Breast epithelium (tissue), 4 donors: ENCODE measurements at regions not wholly inside any gene's neighbourhood (a gene's known extent, or its start where the extent isn't known, plus 50 kb on each side); places are given as distances from the start of the nearest gene placed in this dataset.

Source experiments
- DNase-seq, 2 donors: peaks; one replicate each; pipeline ENCODE4 v3.0.0-alpha.2; 2019; ENCODE audit warnings: low spot score in 2 of 2
- H3K27ac ChIP-seq, 2 donors: fragments of 200-600 bp; sonication (generic) in 1 of 2; one replicate each; pipeline ENCODE4 v1.5.1; 2016 to 2019; ENCODE audit warnings: mild to moderate bottlenecking in 1 of 2
- H3K27me3 ChIP-seq, 2 donors: fragments of 200-600 bp; sonication (generic) in 1 of 2; one replicate each; pipeline versions ENCODE4 v1.5.1 to v1.6.0; 2017 to 2019; ENCODE audit warnings: control low read depth in 1 of 2, mild to moderate bottlenecking in 1 of 2
- H3K36me3 ChIP-seq: fragments of 200-600 bp; one replicate; pipeline ENCODE4 v1.5.1; 2019
- H3K4me1 ChIP-seq, 2 donors: fragments of 200-600 bp; sonication (generic); one replicate each; pipeline ENCODE4 v1.5.1; 2016 to 2019; ENCODE audit warnings: control low read depth in 1 of 2
- H3K4me3 ChIP-seq, 3 donors: fragments of 200-600 bp; sonication (generic); 1 replicate in 2 of 3; 2 replicates in 1 of 3; pipeline ENCODE4 v1.5.1; 2016 to 2019; ENCODE audit warnings: mild to moderate bottlenecking in 3 of 3, moderate library complexity in 2 of 3
- H3K9me3 ChIP-seq, 2 donors: fragments of 200-600 bp; sonication (generic) in 1 of 2; one replicate each; pipeline ENCODE4 v1.5.1; 2016 to 2019; ENCODE audit warnings: control low read depth in 1 of 2
- POLR2A ChIP-seq: fragments of 450-650 bp; IDR thresholded peaks from one replicate; pipeline ENCODE4 v1.6.1; 2016; ENCODE audit warnings: antibody characterized with exemption, mild to moderate bottlenecking, moderate library complexity
- POLR2AphosphoS5 ChIP-seq, 3 donors: sonication (generic); formaldehyde crosslinking; IDR thresholded peaks; one replicate each; pipeline ENCODE4 v1.6.1; 2017; ENCODE audit warnings: antibody characterized with exemption in 3 of 3
- intact Hi-C: fragments of 100-400 bp; cut with DNase I; formaldehyde crosslinking; loops from one replicate; pipeline ENCODE4 v1.15.1; 2023; ENCODE audit warnings: low total_unique reads
- TF ChIP-seq, protein P1 (sequence below), 3 donors: fragments of 450-650 bp; IDR thresholded peaks; one replicate each; pipeline ENCODE4 v1.5.1; 2016 to 2017; ENCODE audit warnings: antibody characterized with exemption in 3 of 3, mild to moderate bottlenecking in 3 of 3, moderate library complexity in 3 of 3

DNA sequence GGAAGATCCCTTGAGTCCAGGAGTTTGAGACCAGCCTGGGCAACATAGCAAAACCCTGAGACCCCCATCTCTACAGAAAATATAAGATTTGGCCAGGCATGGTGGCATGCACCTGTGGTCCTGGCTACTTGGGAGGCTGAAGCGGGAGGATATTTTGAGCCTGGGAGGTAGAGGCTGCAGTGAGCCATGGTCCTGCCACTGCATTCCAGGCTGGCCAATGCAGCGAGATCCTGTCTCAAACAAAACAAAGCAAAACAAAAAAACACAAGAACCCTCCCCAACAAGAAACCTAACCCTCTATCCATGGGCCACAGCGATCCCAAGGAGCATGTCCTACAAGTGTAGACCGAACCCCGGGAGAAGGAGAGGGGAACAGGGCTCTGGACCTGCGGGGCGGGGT lies 133.3 kb downstream of the MGAT5B start:
- H3K4me1 ChIP-seq, result no peaks in the 10 kb centered on the region
- no peak for DNase-seq
- no peaks in the 10 kb centered on the region for H3K9me3 ChIP-seq
- no peak overlapping the region for H3K4me3 ChIP-seq
- no peak overlapping the region for H3K27ac ChIP-seq
- H3K36me3 ChIP-seq, result no peaks in the 10 kb centered on the region
- no peak for TF ChIP-seq POLR2A
- TF ChIP-seq POLR2AphosphoS5 (IDR thresholded peaks at IDR 0.05), result no peak
- TF ChIP-seq, protein P1, sequence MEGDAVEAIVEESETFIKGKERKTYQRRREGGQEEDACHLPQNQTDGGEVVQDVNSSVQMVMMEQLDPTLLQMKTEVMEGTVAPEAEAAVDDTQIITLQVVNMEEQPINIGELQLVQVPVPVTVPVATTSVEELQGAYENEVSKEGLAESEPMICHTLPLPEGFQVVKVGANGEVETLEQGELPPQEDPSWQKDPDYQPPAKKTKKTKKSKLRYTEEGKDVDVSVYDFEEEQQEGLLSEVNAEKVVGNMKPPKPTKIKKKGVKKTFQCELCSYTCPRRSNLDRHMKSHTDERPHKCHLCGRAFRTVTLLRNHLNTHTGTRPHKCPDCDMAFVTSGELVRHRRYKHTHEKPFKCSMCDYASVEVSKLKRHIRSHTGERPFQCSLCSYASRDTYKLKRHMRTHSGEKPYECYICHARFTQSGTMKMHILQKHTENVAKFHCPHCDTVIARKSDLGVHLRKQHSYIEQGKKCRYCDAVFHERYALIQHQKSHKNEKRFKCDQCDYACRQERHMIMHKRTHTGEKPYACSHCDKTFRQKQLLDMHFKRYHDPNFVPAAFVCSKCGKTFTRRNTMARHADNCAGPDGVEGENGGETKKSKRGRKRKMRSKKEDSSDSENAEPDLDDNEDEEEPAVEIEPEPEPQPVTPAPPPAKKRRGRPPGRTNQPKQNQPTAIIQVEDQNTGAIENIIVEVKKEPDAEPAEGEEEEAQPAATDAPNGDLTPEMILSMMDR (IDR thresholded peaks at IDR 0.05), result no peak
- intact Hi-C loops, result no loop called here
- peaks cover 0 to 18% of the 10 kb centered on the region in 2 donors for H3K27me3 ChIP-seq

DNA sequence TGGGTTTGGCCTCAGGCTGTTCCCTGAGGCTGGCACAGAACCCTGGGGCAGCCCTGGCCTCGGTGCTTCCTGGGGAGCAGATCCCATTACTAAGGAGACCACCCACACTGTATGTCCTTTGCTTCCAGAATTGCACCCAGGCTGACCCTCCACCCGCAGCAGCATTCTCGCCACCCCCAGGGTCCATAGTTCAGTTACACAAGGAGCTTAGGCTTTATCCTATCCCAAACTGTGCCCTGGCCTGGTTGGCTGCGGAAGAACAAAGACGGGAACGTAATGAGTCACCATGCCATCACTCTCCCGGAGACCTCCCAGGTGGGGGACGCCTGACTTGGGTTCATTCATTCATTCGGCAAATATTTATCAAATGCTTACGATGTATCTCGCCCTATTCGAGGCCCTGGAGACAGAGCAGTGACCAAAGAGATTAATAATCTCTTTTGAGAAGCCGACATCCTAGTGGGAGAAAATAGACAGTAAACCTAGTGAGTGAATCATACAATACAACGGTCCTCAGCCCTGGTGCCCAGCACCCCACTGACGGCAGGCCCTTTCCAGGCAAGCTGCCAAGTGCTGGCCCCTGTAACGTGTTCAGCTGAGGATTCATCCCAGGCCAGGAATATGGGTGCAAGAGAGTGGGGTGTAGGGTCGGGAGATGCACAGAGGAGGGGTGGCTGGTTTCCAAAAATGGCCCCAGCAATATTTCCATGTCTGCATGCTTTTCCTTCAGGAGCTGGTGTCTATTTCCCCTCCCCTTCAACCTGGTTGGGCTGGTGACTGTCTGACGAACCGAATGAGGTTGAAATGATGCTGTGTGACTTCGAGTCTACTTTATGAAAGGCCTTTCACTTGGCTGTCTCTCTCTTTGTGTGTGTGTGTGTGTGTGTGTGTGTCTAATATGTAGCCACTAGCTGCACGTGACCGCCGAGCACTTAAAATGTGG lies 134.2 kb downstream of the MGAT5B start:
- H3K27ac ChIP-seq, result no peak overlapping the region
- H3K36me3 ChIP-seq, result no peaks in the 10 kb centered on the region
- no peak overlapping the region for H3K4me3 ChIP-seq
- no peaks in the 10 kb centered on the region for H3K4me1 ChIP-seq
- no peaks in the 10 kb centered on the region for H3K9me3 ChIP-seq
- no peak for DNase-seq
- intact Hi-C loops, result no loop called here
- H3K27me3 ChIP-seq, result peaks cover 0 to 21% of the 10 kb centered on the region in 2 donors
- TF ChIP-seq, protein P1 (IDR thresholded peaks at IDR 0.05), result no peak
- TF ChIP-seq POLR2AphosphoS5 (IDR thresholded peaks at IDR 0.05), result no peak
- TF ChIP-seq POLR2A, result no peak

DNA sequence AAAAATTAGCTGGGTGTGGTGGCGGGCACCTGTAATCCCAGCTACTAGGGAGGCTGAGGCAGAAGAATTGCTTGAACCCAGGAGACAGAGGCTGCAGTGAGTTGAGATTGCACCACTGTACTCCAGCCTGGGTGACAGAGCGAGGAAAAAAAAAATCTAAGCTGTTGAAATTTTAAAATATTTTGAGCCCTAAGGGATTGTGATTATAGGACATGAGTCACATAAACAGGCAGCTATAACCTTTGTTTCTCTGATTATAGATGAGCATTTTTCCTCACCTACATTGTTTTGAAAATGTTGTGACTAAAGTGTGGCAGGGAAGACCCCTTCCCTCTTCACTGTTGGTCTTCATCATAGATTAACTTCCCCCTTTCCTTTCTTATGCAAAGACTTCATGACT lies 135.5 kb downstream of the MGAT5B start:
- H3K27me3 ChIP-seq, result peaks cover 0 to 23% of the 10 kb centered on the region in 2 donors
- H3K9me3 ChIP-seq, result no peaks in the 10 kb centered on the region
- H3K4me1 ChIP-seq, result no peaks in the 10 kb centered on the region
- intact Hi-C loops, result no loop called here
- no peak for DNase-seq
- H3K27ac ChIP-seq, result no peak overlapping the region
- TF ChIP-seq, protein P1 (IDR thresholded peaks at IDR 0.05), result no peak
- TF ChIP-seq POLR2A (no peak), POLR2AphosphoS5 (IDR thresholded peaks at IDR 0.05) (no peak)
- no peak overlapping the region for H3K4me3 ChIP-seq
- H3K36me3 ChIP-seq, result no peaks in the 10 kb centered on the region

DNA sequence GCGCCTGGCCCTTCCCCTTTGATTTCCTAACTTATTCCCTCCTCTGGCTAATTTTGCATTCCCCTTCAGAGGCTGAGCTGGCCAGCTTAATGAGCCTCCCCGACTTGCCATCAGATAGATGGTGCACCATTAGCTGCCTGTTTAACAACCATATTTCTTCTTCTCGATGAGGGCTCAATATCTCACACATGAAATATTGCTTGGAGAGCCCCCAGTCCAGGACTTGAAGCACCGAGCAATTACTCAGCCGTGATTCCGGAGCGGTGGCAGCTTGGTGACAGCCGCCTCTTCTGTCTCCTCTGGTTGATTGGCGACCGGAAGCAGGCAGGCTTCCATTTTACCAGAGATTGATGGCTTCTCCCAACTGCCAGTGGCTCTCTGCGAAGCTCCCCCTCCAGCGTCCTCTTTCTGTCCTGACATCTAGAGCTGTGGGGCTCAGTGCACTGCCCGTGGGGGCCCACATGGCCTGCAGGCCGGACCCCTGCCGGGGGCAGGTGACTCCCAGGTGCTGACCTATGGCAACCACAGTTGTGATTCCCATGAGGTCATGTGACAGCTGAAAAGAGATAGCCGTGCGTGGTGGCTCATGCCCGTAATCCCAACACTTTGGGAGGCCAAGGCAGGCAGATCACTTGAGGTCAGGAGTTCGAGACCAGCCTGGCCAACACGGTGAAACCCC lies 133.7 kb upstream of the SEC14L1 start:
- no peak overlapping the region for H3K4me3 ChIP-seq
- TF ChIP-seq POLR2AphosphoS5 (IDR thresholded peaks at IDR 0.05) (no peak), POLR2A (no peak)
- TF ChIP-seq, protein P1 (IDR thresholded peaks at IDR 0.05), result no peak
- no peak for DNase-seq
- peaks cover 0 to 19% of the 10 kb centered on the region in 2 donors for H3K27me3 ChIP-seq
- no peak overlapping the region for H3K27ac ChIP-seq
- no peaks in the 10 kb centered on the region for H3K4me1 ChIP-seq
- no peaks in the 10 kb centered on the region for H3K36me3 ChIP-seq
- intact Hi-C loops, result loop anchor here (5.0 kb wide), 1 partner anchor 315 kb away; no protein-coding TSS in a partner anchor
- H3K9me3 ChIP-seq, result peaks cover 10 to 21% of the 10 kb centered on the region in 2 donors

DNA sequence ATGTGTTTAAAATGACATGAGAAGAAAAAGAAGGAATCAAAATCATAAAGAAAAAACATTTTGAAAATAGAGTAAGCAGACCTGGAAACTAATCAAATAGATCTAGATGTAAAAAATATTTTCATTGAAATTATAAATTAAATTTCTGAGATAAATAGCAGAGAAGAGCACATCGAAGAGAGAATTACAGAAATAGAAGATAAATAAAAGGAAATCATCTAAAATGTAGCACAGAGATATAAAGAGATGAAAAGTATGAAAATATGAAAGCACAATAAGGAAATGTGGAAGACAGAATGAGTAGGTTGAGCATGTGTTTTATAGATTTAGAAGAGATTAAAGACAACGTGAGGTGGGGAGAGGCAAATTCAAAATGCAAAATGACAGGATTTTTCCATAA lies 130.9 kb upstream of the SEC14L1 start:
- intact Hi-C loops, result loop anchor here (5.0 kb wide), 1 partner anchor 318 kb away; no protein-coding TSS in a partner anchor

More for the DNA sequence above, 130.9 kb upstream of the SEC14L1 start:
- no peak for DNase-seq
- Histone ChIP-seq H3K27me3 (peaks cover 0 to 18% of the 10 kb centered on the region in 2 donors), H3K27ac (no peak overlapping the region), H3K9me3 (peaks cover 10 to 21% of the 10 kb centered on the region in 2 donors), H3K36me3 (no peaks in the 10 kb centered on the region), H3K4me3 (no peak overlapping the region), H3K4me1 (no peaks in the 10 kb centered on the region)
- TF ChIP-seq POLR2A (no peak), POLR2AphosphoS5 (IDR thresholded peaks at IDR 0.05) (no peak)
- TF ChIP-seq, protein P1 (IDR thresholded peaks at IDR 0.05), result no peak
